PC-9 (cell line): ENCODE measurements at regions not wholly inside any gene's neighbourhood (a gene's known extent, or its start where the extent isn't known, plus 50 kb on each side); places are given as distances from the start of the nearest gene placed in this dataset.

Experiments
- BruUV-seq: library from RNA; stranded (reverse); fragments of 400-500 nt; replicated peaks from 2 replicates; lab custom pipeline; 2021; lab: Mats Ljungman, UMichigan
- CTCF ChIA-PET: fragments of 300-600 bp; sonication (Branson Sonifier 250); formaldehyde crosslinking; loops from one replicate; lab custom pipeline; 2022; ENCODE audit warnings: antibody characterized with exemption; lab: Charles Lee
- POLR2A ChIA-PET: fragments of 300-600 bp; sonication (Branson Sonifier 250); formaldehyde crosslinking; loops from one replicate; lab custom pipeline; 2022; ENCODE audit warnings: antibody characterized with exemption; ENCODE audit not compliant: unreplicated experiment; lab: Charles Lee
- DNase-seq, 2 experiments: peaks; one replicate each; pipeline versions ENCODE4 v3.0.0 to v3.0.0-alpha.2; 2015 to 2022; ENCODE audit warnings: mixed read lengths in 1 of 2
- H2AFZ ChIP-seq: fragments of 200-600 bp; sonication (generic); 2 replicates; pipeline ENCODE4 v1.8.1; 2017; ENCODE audit warnings: antibody characterized with exemption
- H3F3A ChIP-seq: fragments of 200-600 bp; sonication (generic); 2 replicates; pipeline ENCODE4 v1.8.1; 2017; ENCODE audit warnings: antibody characterized with exemption, mild to moderate bottlenecking, low read depth; ENCODE audit not compliant: insufficient read depth
- H3K27ac ChIP-seq: fragments of 200-600 bp; sonication (generic); 2 replicates; pipeline ENCODE4 v1.6.1; 2016; ENCODE audit warnings: mixed run types
- H3K27me3 ChIP-seq: fragments of 200-600 bp; sonication (generic); 2 replicates; pipeline ENCODE4 v1.6.1; 2016; ENCODE audit warnings: low read depth, mixed run types; ENCODE audit not compliant: insufficient read depth
- H3K36me3 ChIP-seq: fragments of 200-600 bp; sonication (generic); 2 replicates; pipeline ENCODE4 v1.6.1; 2016; ENCODE audit warnings: low read depth, mixed run types
- H3K4me1 ChIP-seq: fragments of 200-600 bp; sonication (generic); replicated peaks from 2 replicates; pipeline ENCODE4 v1.6.1; 2016; ENCODE audit warnings: mixed run types; ENCODE audit not compliant: insufficient read depth
- H3K4me2 ChIP-seq: fragments of 200-600 bp; sonication (generic); 2 replicates; pipeline ENCODE4 v1.6.1; 2017; ENCODE audit warnings: mixed run types
- H3K4me3 ChIP-seq: fragments of 200-600 bp; sonication (generic); 2 replicates; pipeline ENCODE4 v1.6.1; 2016; ENCODE audit warnings: mixed run types
- H3K79me2 ChIP-seq: fragments of 200-600 bp; sonication (generic); 2 replicates; pipeline ENCODE4 v1.6.1; 2017; ENCODE audit warnings: low read depth, mixed run types
- H3K9me2 ChIP-seq: fragments of 200-600 bp; sonication (generic); 2 replicates; pipeline ENCODE4 v1.8.1; 2017; ENCODE audit warnings: mild to moderate bottlenecking; ENCODE audit not compliant: insufficient read depth
- H3K9me3 ChIP-seq: fragments of 200-600 bp; sonication (generic); 2 replicates; pipeline ENCODE4 v1.8.1; 2016; ENCODE audit warnings: low read depth; ENCODE audit not compliant: insufficient read depth
- H4K20me1 ChIP-seq: fragments of 200-600 bp; sonication (generic); 2 replicates; pipeline ENCODE4 v1.8.1; 2017; ENCODE audit not compliant: insufficient read depth
- EZH2 ChIP-seq: fragments of 200-600 bp; sonication (generic); IDR thresholded peaks from 2 replicates; pipeline ENCODE4 v1.8.0; 2017; ENCODE audit warnings: antibody characterized with exemption, low read depth
- intact Hi-C: fragments of 100-400 bp; cut with micrococcal nuclease; formaldehyde crosslinking; loops from one replicate; pipeline ENCODE4 v1.10.0; 2022; ENCODE audit not compliant: unreplicated experiment
- TF ChIP-seq, protein P1 (sequence below): fragments of 200-600 bp; sonication (generic); conservative IDR thresholded peaks from 2 replicates; pipeline ENCODE4 v1.6.1; 2017; ENCODE audit warnings: mixed run types, antibody characterized with exemption, mild to moderate bottlenecking, moderate library complexity

DNA sequence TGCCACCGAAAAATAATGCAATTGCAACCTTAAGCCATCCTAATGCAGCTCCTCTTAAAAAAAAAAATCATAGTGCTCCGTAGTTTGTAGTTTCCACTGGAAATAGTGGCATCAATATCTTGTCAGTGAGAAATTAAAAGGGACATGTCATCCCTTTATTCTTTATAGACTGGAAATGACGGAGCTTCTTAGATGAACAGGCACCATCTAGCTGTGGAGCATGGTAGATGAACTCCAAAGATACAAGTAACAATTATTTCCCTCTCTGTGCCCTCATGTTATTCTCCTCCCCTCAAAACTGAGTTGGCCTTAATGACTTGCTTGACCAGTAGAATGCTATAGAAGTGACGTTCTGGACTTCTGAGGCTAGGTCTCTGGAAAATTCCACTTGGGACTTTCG, 268.1 kb upstream of the SPTLC3 start:
- POLR2A ChIA-PET, result no interaction called here
- Histone ChIP-seq H3K79me2 (no peaks in the 10 kb centered on the region), H3K27me3 (no peaks in the 10 kb centered on the region), H3K4me3 (no peak overlapping the region), H3K36me3 (no peaks in the 10 kb centered on the region), H3K9me3 (no peaks in the 10 kb centered on the region), H2AFZ (no peak overlapping the region), H4K20me1 (no peaks in the 10 kb centered on the region), H3F3A (no peaks in the 10 kb centered on the region), H3K4me2 (no peak overlapping the region), H3K27ac (no peak overlapping the region), H3K4me1 (no peaks in the 10 kb centered on the region), H3K9me2 (no peaks in the 10 kb centered on the region)
- DNase-seq, result no peak
- intact Hi-C loops, result no loop called here
- no peak for TF ChIP-seq EZH2
- TF ChIP-seq, protein P1, sequence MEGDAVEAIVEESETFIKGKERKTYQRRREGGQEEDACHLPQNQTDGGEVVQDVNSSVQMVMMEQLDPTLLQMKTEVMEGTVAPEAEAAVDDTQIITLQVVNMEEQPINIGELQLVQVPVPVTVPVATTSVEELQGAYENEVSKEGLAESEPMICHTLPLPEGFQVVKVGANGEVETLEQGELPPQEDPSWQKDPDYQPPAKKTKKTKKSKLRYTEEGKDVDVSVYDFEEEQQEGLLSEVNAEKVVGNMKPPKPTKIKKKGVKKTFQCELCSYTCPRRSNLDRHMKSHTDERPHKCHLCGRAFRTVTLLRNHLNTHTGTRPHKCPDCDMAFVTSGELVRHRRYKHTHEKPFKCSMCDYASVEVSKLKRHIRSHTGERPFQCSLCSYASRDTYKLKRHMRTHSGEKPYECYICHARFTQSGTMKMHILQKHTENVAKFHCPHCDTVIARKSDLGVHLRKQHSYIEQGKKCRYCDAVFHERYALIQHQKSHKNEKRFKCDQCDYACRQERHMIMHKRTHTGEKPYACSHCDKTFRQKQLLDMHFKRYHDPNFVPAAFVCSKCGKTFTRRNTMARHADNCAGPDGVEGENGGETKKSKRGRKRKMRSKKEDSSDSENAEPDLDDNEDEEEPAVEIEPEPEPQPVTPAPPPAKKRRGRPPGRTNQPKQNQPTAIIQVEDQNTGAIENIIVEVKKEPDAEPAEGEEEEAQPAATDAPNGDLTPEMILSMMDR, result no peak
- CTCF ChIA-PET, result no interaction called here
- BruUV-seq, result no TSS peak

DNA sequence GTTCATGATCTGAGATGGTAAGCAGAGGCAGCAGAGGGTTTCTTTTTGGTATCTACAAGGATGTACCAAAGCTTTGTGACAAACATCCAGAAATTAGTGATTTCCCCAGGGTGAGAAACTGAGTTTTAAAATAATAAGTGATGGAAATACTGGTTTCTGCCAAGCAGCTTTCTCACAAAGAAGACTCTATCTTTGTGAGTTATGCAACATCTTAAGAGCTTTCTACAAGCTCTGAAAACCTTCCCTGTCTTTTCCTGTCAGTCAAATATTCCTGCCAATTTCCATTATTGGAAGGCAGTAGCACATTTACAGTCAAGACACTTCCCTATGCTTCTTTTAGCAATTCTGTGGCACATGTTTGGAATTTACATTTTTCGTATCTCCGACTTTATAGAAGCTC, 264.7 kb upstream of the SPTLC3 start:
- Histone ChIP-seq H3K27ac (no peak overlapping the region), H3F3A (no peaks in the 10 kb centered on the region), H3K36me3 (no peaks in the 10 kb centered on the region), H3K4me2 (no peak overlapping the region), H3K4me1 (no peaks in the 10 kb centered on the region), H3K9me2 (no peaks in the 10 kb centered on the region), H3K9me3 (no peaks in the 10 kb centered on the region), H3K27me3 (no peaks in the 10 kb centered on the region), H2AFZ (no peak overlapping the region), H3K4me3 (no peak overlapping the region), H4K20me1 (no peaks in the 10 kb centered on the region), H3K79me2 (no peaks in the 10 kb centered on the region)
- intact Hi-C loops, result no loop called here
- DNase-seq, result no peak
- CTCF ChIA-PET, result no interaction called here
- POLR2A ChIA-PET, result no interaction called here
- BruUV-seq, result no TSS peak
- TF ChIP-seq EZH2, result no peak
- TF ChIP-seq, protein P1, result no peak

DNA sequence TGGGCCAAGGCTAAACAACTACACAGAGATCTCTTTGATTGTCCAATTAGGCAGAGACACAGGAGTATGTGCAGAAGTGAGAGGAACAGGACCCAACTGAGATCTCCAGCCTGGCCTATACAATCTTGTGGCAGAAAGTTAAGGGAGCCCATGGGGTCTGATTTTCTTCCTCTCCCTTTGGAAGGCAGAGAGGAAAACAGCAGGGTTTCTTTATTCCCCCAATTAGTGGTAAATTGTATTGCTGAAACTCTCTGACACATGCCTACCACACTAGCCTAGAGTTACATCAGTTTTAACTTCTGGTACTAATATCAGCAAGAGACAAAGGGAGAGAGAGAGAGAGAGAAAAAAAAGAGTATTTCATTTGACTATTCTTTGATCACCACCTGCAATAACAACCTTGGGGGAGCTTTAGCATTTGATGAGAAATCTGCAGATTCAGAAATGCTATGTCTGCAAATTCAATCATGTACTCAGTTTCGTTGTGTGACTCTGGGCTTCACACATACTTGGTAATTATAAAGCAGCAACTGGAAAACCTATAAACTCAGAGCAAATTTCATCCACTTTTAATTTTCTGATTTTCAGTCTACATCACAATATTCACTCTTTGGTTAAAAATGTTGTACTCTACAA, 260.3 kb upstream of the SPTLC3 start:
- CTCF ChIA-PET, result no interaction called here
- intact Hi-C loops, result no loop called here
- H2AFZ ChIP-seq, result no peak overlapping the region
- H4K20me1 ChIP-seq, result no peaks in the 10 kb centered on the region
- H3K9me3 ChIP-seq, result no peaks in the 10 kb centered on the region
- BruUV-seq, result no TSS peak
- DNase-seq, result no peak
- H3K27ac ChIP-seq, result no peak overlapping the region
- POLR2A ChIA-PET, result no interaction called here
- H3K9me2 ChIP-seq, result no peaks in the 10 kb centered on the region
- H3K79me2 ChIP-seq, result no peaks in the 10 kb centered on the region
- no peak overlapping the region for H3K4me2 ChIP-seq
- peaks cover 14% of the 10 kb centered on the region; the same call in 1 of the 2 replicates for H3K27me3 ChIP-seq
- no peaks in the 10 kb centered on the region for H3F3A ChIP-seq
- TF ChIP-seq, protein P1, result no peak
- TF ChIP-seq EZH2, result no peak
- H3K4me1 ChIP-seq, result no peaks in the 10 kb centered on the region
- no peak overlapping the region for H3K4me3 ChIP-seq
- H3K36me3 ChIP-seq, result no peaks in the 10 kb centered on the region
